ENCODE measurements at regions not wholly inside any gene's neighbourhood (a gene's known extent, or its start where the extent isn't known, plus 50 kb on each side); places are given as distances from the start of the nearest gene placed in this dataset.

- DNase-seq (ENCODE audit: low spot score) = no peak
Observed at GRCh38 chr3:72591522-72592421, 256.5 kb downstream of the SHQ1 start.

- DNase-seq (ENCODE audit: low spot score) = no peak
Observed at GRCh38 chr3:72590732-72591221, 257.5 kb downstream of the SHQ1 start.

GRCh38 chr3:72587282-72587681 lies 261.0 kb downstream of the SHQ1 start:
- DNase-seq (ENCODE audit: low spot score) = no peak

- no peak for DNase-seq (ENCODE audit: low spot score)
Observed at GRCh38 chr3:72586694-72587093, 261.6 kb downstream of the SHQ1 start.

- no peak for DNase-seq (ENCODE audit: low spot score)
Observed at GRCh38 chr3:72585966-72586365, 262.3 kb downstream of the SHQ1 start.

- DNase-seq (ENCODE audit: low spot score) = no peak
Observed at GRCh38 chr3:72584262-72584661, 264.0 kb downstream of the SHQ1 start.

- DNase-seq (ENCODE audit: low spot score) = no peak
Observed at GRCh38 chr3:72582963-72583362, 265.3 kb downstream of the SHQ1 start.

GRCh38 chr3:72582211-72582878 lies 265.9 kb downstream of the SHQ1 start:
- DNase-seq (ENCODE audit: low spot score) = no peak

- no peak for DNase-seq (ENCODE audit: low spot score)
Observed at GRCh38 chr3:72580900-72581299, 267.3 kb downstream of the SHQ1 start.

- no peak for DNase-seq (ENCODE audit: low spot score)
Observed at GRCh38 chr3:72580246-72580756, 267.9 kb downstream of the SHQ1 start.

- DNase-seq (ENCODE audit: low spot score) = no peak
Observed at GRCh38 chr3:72579581-72580245, 268.5 kb downstream of the SHQ1 start.

GRCh38 chr3:72579191-72579580 lies 269.1 kb downstream of the SHQ1 start:
- DNase-seq (ENCODE audit: low spot score) = no peak

GRCh38 chr3:72577190-72577589 lies 271.1 kb downstream of the SHQ1 start:
- no peak for DNase-seq (ENCODE audit: low spot score)

- DNase-seq (ENCODE audit: low spot score) = no peak
Observed at GRCh38 chr3:72576563-72576962, 271.7 kb downstream of the SHQ1 start.

- DNase-seq (ENCODE audit: low spot score) = no peak
Observed at GRCh38 chr3:72574144-72574543, 274.1 kb downstream of the SHQ1 start.

GRCh38 chr3:72573051-72573450 lies 275.2 kb downstream of the SHQ1 start:
- DNase-seq (ENCODE audit: low spot score) = no peak

- no peak for DNase-seq (ENCODE audit: low spot score)
Observed at GRCh38 chr3:72572489-72573007, 275.7 kb downstream of the SHQ1 start.

GRCh38 chr3:72571638-72572114 lies 276.6 kb downstream of the SHQ1 start:
- DNase-seq (ENCODE audit: low spot score) = no peak

- DNase-seq (ENCODE audit: low spot score) = no peak
Observed at GRCh38 chr3:72571052-72571451, 277.2 kb downstream of the SHQ1 start.

GRCh38 chr3:72569754-72570440 lies 278.3 kb downstream of the SHQ1 start:
- DNase-seq (ENCODE audit: low spot score) = no peak

GRCh38 chr3:72568083-72568482 lies 280.2 kb downstream of the SHQ1 start:
- DNase-seq (ENCODE audit: low spot score) = no peak
